ENCODE measurements at regions not wholly inside any gene's neighbourhood (a gene's known extent, or its start where the extent isn't known, plus 50 kb on each side); places are given as distances from the start of the nearest gene placed in this dataset.

GRCh38 chr13:59538512-59538911, 625.2 kb downstream of the DIAPH3 start:
- no peaks in the 10 kb centered on the region for H3K9me3 ChIP-seq
- DNase-seq (no peak), ATAC-seq (no peak)
- WGBS, 3 donors = 51 to 56% (median 55%) methylated on average over 3 of the region's 3 CpGs
- no peak overlapping the region for H3K27ac ChIP-seq
- no peaks in the 10 kb centered on the region for H3K36me3 ChIP-seq (ENCODE audit: insufficient read depth in 1 of 2, low read depth in 1 of 2)
- intact Hi-C loops (cut with DNase I) = no loop called here
- H3K4me1 ChIP-seq = no peaks in the 10 kb centered on the region
- no peaks in the 10 kb centered on the region for H3K27me3 ChIP-seq (ENCODE audit: insufficient read depth in 3 of 3, low read length in 2 of 3)
- TF ChIP-seq CTCF (IDR thresholded peaks at IDR 0.05) = no peak
- no peak overlapping the region for H3K4me3 ChIP-seq

- no peak for ATAC-seq
- intact Hi-C loops (cut with DNase I) = no loop called here
Measured at GRCh38 chr13:59542303-59542702, 621.4 kb downstream of the DIAPH3 start.

GRCh38 chr13:59543418-59543817, 620.3 kb downstream of the DIAPH3 start:
- Histone ChIP-seq H3K27me3 (ENCODE audit: insufficient read depth in 3 of 3, low read length in 2 of 3) (no peaks in the 10 kb centered on the region), H3K27ac (no peak overlapping the region), H3K4me3 (no peak overlapping the region), H3K36me3 (ENCODE audit: insufficient read depth in 1 of 2, low read depth in 1 of 2) (no peaks in the 10 kb centered on the region), H3K9me3 (no peaks in the 10 kb centered on the region), H3K4me1 (no peaks in the 10 kb centered on the region)
- 96 to 97% (median 96%) methylated on average over 1 of the region's 1 CpG for WGBS, 3 donors
- intact Hi-C loops (cut with DNase I) = no loop called here
- TF ChIP-seq CTCF (IDR thresholded peaks at IDR 0.05) = no peak
- no peak for ATAC-seq
- no peak for DNase-seq

More at GRCh38 chr13:59542303-59542702, 621.4 kb downstream of the DIAPH3 start:
- no peak for TF ChIP-seq CTCF (IDR thresholded peaks at IDR 0.05)
- no peaks in the 10 kb centered on the region for H3K9me3 ChIP-seq
- no peak overlapping the region for H3K27ac ChIP-seq
- H3K4me1 ChIP-seq = no peaks in the 10 kb centered on the region
- no peak overlapping the region for H3K4me3 ChIP-seq
- no peaks in the 10 kb centered on the region for H3K36me3 ChIP-seq (ENCODE audit: insufficient read depth in 1 of 2, low read depth in 1 of 2)
- DNase-seq = no peak
- no peaks in the 10 kb centered on the region for H3K27me3 ChIP-seq (ENCODE audit: insufficient read depth in 3 of 3, low read length in 2 of 3)

- no peak overlapping the region for H3K4me3 ChIP-seq
- 92 to 96% (median 96%) methylated on average over 1 of the region's 1 CpG for WGBS, 3 donors
- no peaks in the 10 kb centered on the region for H3K9me3 ChIP-seq
- ATAC-seq (no peak), DNase-seq (no peak)
- H3K27me3 ChIP-seq (ENCODE audit: insufficient read depth in 3 of 3, low read length in 2 of 3) = no peaks in the 10 kb centered on the region
- no peaks in the 10 kb centered on the region for H3K36me3 ChIP-seq (ENCODE audit: insufficient read depth in 1 of 2, low read depth in 1 of 2)
- no peaks in the 10 kb centered on the region for H3K4me1 ChIP-seq
- no peak overlapping the region for H3K27ac ChIP-seq
- intact Hi-C loops (cut with DNase I) = no loop called here
- no peak for TF ChIP-seq CTCF (IDR thresholded peaks at IDR 0.05)
Measured at GRCh38 chr13:59545007-59545406, 618.7 kb downstream of the DIAPH3 start.

- 86 to 90% (median 88%) methylated on average over 1 of the region's 1 CpG for WGBS, 3 donors
- intact Hi-C loops (cut with DNase I) = no loop called here
Measured at GRCh38 chr13:59546178-59546577, 617.5 kb downstream of the DIAPH3 start.

More at GRCh38 chr13:59546178-59546577, 617.5 kb downstream of the DIAPH3 start:
- Histone ChIP-seq H3K27ac (no peak overlapping the region), H3K4me1 (no peaks in the 10 kb centered on the region), H3K36me3 (ENCODE audit: insufficient read depth in 1 of 2, low read depth in 1 of 2) (no peaks in the 10 kb centered on the region), H3K9me3 (no peaks in the 10 kb centered on the region), H3K4me3 (no peak overlapping the region), H3K27me3 (ENCODE audit: insufficient read depth in 3 of 3, low read length in 2 of 3) (no peaks in the 10 kb centered on the region)
- no peak for TF ChIP-seq CTCF (IDR thresholded peaks at IDR 0.05)
- no peak for DNase-seq
- no peak for ATAC-seq

Data from psoas muscle (tissue), 7 donors.